ENCODE measurements at regions not wholly inside any gene's neighbourhood (a gene's known extent, or its start where the extent isn't known, plus 50 kb on each side); places are given as distances from the start of the nearest gene placed in this dataset.

DNA sequence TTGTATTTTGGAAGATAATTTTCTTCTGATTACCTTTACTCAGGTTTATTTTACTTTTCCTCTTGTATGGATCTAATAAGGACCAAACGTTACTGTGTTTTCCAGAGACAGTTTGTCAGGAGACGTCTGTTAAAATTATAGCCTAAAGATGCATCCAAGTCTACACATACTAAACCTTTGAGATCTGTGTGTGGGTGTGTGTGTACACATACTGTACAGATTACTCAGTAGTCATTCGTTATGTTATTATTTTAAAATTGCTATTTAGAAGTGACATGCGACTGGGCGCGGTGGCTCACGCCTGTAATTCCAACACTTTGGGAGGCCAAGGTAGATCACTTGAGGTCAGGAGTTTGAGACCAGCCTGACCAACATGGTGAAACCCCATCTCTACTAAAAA lies 51.6 kb upstream of the CNTLN start:
- no peak for TF ChIP-seq POLR2A (IDR thresholded peaks at IDR 0.05)
- TF ChIP-seq CTCF (IDR thresholded peaks at IDR 0.05), result no peak
- H3K36me3 ChIP-seq, result no peaks in the 10 kb centered on the region
- no peak for DNase-seq
- no peak overlapping the region for H3K27ac ChIP-seq
- H3K9me3 ChIP-seq, result no peaks in the 10 kb centered on the region
- H3K27me3 ChIP-seq, result no peaks in the 10 kb centered on the region
- no peaks in the 10 kb centered on the region for H3K4me1 ChIP-seq
- H3K4me3 ChIP-seq, result no peak overlapping the region

DNA sequence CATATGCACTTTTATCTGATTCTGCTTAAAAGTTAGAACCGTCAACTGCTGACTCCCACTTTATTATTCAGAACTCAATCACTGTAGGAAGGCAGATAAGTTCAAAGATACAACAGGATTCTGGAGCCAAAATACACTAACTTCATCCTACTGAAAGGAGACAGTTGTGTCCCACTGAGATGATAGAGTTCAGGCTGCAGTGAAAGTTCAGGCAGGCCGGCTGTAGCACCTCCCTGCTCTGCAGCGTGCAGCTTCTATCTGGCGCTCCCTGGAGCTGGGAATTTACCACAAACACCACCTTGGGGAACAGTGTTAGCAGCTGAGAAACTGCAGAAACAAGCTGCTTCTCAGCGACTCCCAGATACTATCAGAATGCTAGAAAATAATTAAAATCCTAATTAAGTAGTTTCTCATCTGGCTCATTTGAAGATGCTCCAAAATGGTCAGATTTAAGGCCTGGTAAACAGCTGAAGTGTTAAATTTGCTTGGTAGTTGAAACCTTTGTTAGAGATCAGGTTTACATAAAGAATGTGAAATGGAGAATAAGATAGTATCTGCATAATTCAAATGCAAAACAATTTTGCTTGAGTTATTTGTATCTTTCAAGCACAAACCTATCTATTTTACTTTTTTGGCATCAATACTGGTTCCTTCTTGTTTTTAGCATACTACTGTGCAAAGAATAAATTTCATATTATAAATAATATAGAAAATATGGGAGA lies 52.3 kb upstream of the CNTLN start:
- no peak overlapping the region for H3K27ac ChIP-seq
- no peak overlapping the region for H3K4me3 ChIP-seq
- no peaks in the 10 kb centered on the region for H3K4me1 ChIP-seq
- H3K9me3 ChIP-seq, result no peaks in the 10 kb centered on the region
- no peaks in the 10 kb centered on the region for H3K36me3 ChIP-seq
- no peaks in the 10 kb centered on the region for H3K27me3 ChIP-seq
- TF ChIP-seq CTCF (IDR thresholded peaks at IDR 0.05) (no peak), POLR2A (IDR thresholded peaks at IDR 0.05) (no peak)
- no peak for DNase-seq

GRCh38 chr9:17081814-17082213 lies 53.0 kb upstream of the CNTLN start:
- no peak for TF ChIP-seq CTCF (IDR thresholded peaks at IDR 0.05)
- TF ChIP-seq POLR2A (IDR thresholded peaks at IDR 0.05), result no peak
- no peak overlapping the region for H3K27ac ChIP-seq
- H3K4me1 ChIP-seq, result no peaks in the 10 kb centered on the region
- H3K9me3 ChIP-seq, result no peaks in the 10 kb centered on the region
- no peaks in the 10 kb centered on the region for H3K27me3 ChIP-seq
- no peak for DNase-seq
- no peak overlapping the region for H3K4me3 ChIP-seq
- H3K36me3 ChIP-seq, result no peaks in the 10 kb centered on the region

DNA sequence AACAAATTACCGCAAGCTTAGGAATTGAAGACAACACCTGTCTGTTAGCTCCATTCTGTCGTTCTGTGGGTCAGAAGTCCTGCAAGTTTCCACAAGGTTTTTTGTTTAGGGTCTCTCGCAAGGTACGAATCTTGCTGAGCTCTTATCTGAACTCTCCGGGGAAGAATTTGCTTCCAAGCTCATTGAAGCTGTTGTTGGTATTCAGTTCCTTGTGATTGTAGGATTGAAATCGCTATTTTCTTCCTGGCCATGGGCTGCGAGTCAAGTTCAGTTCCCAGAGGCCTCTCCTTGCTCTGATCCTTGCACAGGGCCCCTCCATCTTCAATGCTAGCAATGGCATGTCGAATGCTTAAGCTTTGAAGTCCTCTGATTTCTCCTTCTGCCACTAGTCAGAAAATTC lies 53.5 kb upstream of the CNTLN start:
- Histone ChIP-seq H3K27me3 (no peaks in the 10 kb centered on the region), H3K4me3 (no peak overlapping the region), H3K4me1 (no peaks in the 10 kb centered on the region), H3K27ac (no peak overlapping the region), H3K9me3 (no peaks in the 10 kb centered on the region), H3K36me3 (no peaks in the 10 kb centered on the region)
- TF ChIP-seq POLR2A (IDR thresholded peaks at IDR 0.05) (no peak), CTCF (IDR thresholded peaks at IDR 0.05) (no peak)
- no peak for DNase-seq

- TF ChIP-seq CTCF (IDR thresholded peaks at IDR 0.05), result no peak
- TF ChIP-seq POLR2A (IDR thresholded peaks at IDR 0.05), result no peak
- DNase-seq, result no peak
- Histone ChIP-seq H3K27ac (no peak overlapping the region), H3K4me3 (no peak overlapping the region), H3K27me3 (no peaks in the 10 kb centered on the region), H3K4me1 (no peaks in the 10 kb centered on the region), H3K9me3 (no peaks in the 10 kb centered on the region), H3K36me3 (no peaks in the 10 kb centered on the region)
Measured at GRCh38 chr9:17075758-17076485, 58.9 kb upstream of the CNTLN start.

Data from Peyer's patch (tissue), 4 donors.